Epithelial cell of prostate (primary cell): ENCODE measurements at regions not wholly inside any gene's neighbourhood (a gene's known extent, or its start where the extent isn't known, plus 50 kb on each side); places are given as distances from the start of the nearest gene placed in this dataset.
"Not testable (repeated sequence)": the region's sequence is repeated elsewhere in the genome, so short reads cannot be mapped to it uniquely, and the experiment has no call there.

Source experiments
- DNase-seq: peaks from one replicate; pipeline ENCODE4 v3.0.0-alpha.2; 2011; ENCODE audit warnings: low read depth, low spot score
- H3K27ac ChIP-seq: fragments of 450-650 bp; 2 replicates; pipeline ENCODE4 v1.5.1; 2017; ENCODE audit warnings: mild to moderate bottlenecking

GRCh38 chr2:240238201-240238600 is 97.7 kb upstream of the OTOS start:
- peak overlapping the region; percentile 76 for H3K27ac ChIP-seq
- no peak for DNase-seq

GRCh38 chr2:240238786-240239185 is 98.3 kb upstream of the OTOS start:
- no peak for DNase-seq
- peak overlapping the region; percentile 76 for H3K27ac ChIP-seq

GRCh38 chr2:240239325-240239724 is 98.9 kb upstream of the OTOS start:
- no peak overlapping the region for H3K27ac ChIP-seq
- no peak for DNase-seq

GRCh38 chr2:240240017-240240734 is 99.7 kb upstream of the OTOS start:
- no peak for DNase-seq
- H3K27ac ChIP-seq = no peak overlapping the region

- DNase-seq = no peak
- H3K27ac ChIP-seq = no peak overlapping the region
These were observed 100.3 kb upstream of the OTOS start for GRCh38 chr2:240240781-240241180.

- DNase-seq = no peak
- no peak overlapping the region for H3K27ac ChIP-seq
These were observed 101.1 kb upstream of the OTOS start for GRCh38 chr2:240241572-240241971.

GRCh38 chr2:240243049-240243448 is 102.6 kb upstream of the OTOS start:
- not testable (repeated sequence) for DNase-seq

GRCh38 chr2:240244543-240244942 is 104.1 kb upstream of the OTOS start:
- no peak overlapping the region for H3K27ac ChIP-seq
- no peak for DNase-seq

More at GRCh38 chr2:240243049-240243448, 102.6 kb upstream of the OTOS start:
- H3K27ac ChIP-seq = not testable (repeated sequence)

- no peak for DNase-seq
- H3K27ac ChIP-seq = no peak overlapping the region
These were observed 104.7 kb upstream of the OTOS start for GRCh38 chr2:240245184-240245583.

- no peak for DNase-seq
- H3K27ac ChIP-seq = no peak overlapping the region
These were observed 105.2 kb upstream of the OTOS start for GRCh38 chr2:240245706-240246105.

GRCh38 chr2:240246173-240246820 is 105.8 kb upstream of the OTOS start:
- no peak for DNase-seq
- H3K27ac ChIP-seq = no peak overlapping the region

- H3K27ac ChIP-seq = no peak overlapping the region
- DNase-seq = no peak
These were observed 106.9 kb upstream of the OTOS start for GRCh38 chr2:240247241-240247867.

- H3K27ac ChIP-seq = no peak overlapping the region
- DNase-seq = no peak
These were observed 107.6 kb upstream of the OTOS start for GRCh38 chr2:240247868-240248720.

- no peak for DNase-seq
These were observed 108.4 kb upstream of the OTOS start for GRCh38 chr2:240248721-240249422.

GRCh38 chr2:240249423-240250149 is 109.1 kb upstream of the OTOS start:
- DNase-seq = no peak
- no peak overlapping the region for H3K27ac ChIP-seq

More at GRCh38 chr2:240248721-240249422, 108.4 kb upstream of the OTOS start:
- H3K27ac ChIP-seq = no peak overlapping the region

GRCh38 chr2:240250150-240250984 is 109.9 kb upstream of the OTOS start:
- no peak for DNase-seq
- no peak overlapping the region for H3K27ac ChIP-seq

GRCh38 chr2:240250985-240251847 is 110.8 kb upstream of the OTOS start:
- peak overlapping the region; percentile 26 for H3K27ac ChIP-seq
- DNase-seq = no peak

- DNase-seq = no peak
- peak overlapping the region; percentile 26 for H3K27ac ChIP-seq
These were observed 111.4 kb upstream of the OTOS start for GRCh38 chr2:240251848-240252190.
